ENCODE measurements at regions not wholly inside any gene's neighbourhood (a gene's known extent, or its start where the extent isn't known, plus 50 kb on each side); places are given as distances from the start of the nearest gene placed in this dataset.

GRCh38 chr5:56479696-56480077 is 246.6 kb upstream of the ANKRD55 start:
- DNase-seq, result no peak

DNA sequence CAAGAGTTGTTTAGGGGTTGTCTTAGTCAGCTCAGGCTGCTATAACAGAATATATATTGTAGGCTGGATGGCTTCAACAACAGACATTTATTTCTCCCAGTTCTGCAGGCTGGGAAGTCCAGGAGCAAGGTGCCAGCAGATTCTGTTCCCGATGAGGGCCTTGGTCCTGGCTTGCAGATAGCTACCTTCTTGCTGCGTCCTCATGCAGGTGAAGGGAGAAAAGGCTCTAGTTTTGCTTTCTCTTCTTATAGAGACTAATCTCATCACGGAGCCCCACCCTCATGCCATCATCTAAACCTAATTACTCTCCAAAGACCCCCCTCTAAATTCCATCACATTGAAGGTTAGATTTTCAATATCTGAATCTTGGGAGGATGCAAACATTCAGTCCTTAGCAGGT is 246.0 kb upstream of the ANKRD55 start:
- DNase-seq, result no peak

DNA sequence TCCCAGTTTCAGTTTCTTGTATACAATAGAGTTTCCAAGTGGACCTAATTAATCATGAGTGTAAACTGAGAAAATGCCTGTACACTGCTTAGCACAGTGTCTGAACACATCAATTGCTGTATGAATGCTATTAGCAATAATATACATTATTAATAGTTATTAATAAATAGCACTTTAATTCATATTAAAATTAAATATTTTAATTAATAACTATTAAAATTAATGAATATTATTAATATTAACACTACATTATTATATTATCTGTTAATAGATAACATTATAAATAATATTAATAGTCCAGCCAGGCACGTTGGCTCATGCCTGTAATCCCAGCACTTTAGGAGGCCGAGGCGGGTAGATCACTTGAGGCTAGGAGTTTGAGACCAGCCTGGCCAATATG is 244.9 kb upstream of the ANKRD55 start:
- no peak for DNase-seq

GRCh38 chr5:56476487-56476856 is 243.3 kb upstream of the ANKRD55 start:
- DNase-seq, result no peak

DNA sequence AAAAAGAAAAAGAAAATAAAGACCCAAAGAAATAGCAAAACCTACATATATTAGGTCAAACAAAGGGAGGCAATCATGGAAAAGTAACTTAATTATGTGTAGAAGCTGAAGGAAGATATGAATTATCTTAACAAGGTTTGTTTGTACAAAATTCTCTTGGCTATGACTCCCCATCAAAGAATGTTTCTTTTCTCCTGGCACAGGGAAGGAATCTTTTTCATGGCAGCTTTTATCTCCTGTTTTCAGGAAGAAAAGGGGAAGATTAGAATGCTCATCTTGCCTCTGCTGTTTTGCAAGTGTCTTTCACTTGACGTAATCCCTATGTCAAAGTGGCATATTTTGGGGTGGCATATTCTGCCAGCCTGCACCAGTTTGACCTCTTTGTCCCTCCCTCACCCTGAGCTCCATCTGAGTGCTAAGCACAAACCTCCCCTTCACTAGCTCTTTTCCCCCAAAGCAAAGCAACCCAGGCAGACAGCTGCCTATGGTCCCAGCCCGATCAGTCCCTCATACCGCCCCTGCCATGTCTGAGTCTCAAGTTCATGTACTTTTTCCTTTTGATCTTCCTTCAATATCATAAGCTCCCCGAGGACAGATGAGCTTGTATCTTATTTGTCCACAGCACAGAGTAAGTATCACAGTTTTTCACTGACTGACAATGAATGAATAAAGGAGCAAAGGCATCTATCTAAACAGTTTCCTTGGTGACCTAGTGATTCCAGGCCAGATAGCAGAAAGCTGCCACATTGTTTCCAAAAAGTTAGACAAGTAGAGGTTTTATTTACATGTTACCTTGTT is 242.8 kb upstream of the ANKRD55 start:
- DNase-seq, result no peak

GRCh38 chr5:56471707-56472106 is 238.6 kb upstream of the ANKRD55 start:
- DNase-seq, result no peak

GRCh38 chr5:56470007-56470406 is 236.9 kb upstream of the ANKRD55 start:
- DNase-seq, result no peak

- no peak for DNase-seq
Measured at GRCh38 chr5:56468277-56468676, 235.1 kb upstream of the ANKRD55 start.

DNA sequence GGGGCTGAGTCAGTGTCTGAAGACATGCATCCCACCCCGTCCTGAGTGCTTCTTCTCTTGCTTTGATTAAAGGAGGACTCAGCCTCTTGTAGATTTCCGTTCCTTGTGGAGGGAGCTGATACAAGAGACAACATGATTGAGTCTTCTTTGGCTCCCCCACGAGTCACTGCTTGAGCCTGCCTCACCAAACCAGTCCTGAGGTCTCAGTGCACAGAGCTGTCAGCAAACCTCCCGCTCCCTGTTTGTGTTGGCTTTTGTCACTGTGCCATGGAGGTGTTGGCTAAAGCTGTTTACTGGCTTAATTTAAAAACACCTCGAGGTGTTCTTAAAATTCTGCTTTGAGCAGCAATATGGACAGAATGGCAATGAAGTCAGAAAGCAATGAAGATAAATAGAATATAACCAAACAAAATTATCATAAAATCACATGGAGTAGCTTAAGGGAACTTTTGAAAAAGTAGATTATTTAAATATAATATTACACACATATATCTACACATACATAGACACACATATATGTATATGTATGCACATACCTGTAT is 234.1 kb upstream of the ANKRD55 start:
- no peak for DNase-seq

DNA sequence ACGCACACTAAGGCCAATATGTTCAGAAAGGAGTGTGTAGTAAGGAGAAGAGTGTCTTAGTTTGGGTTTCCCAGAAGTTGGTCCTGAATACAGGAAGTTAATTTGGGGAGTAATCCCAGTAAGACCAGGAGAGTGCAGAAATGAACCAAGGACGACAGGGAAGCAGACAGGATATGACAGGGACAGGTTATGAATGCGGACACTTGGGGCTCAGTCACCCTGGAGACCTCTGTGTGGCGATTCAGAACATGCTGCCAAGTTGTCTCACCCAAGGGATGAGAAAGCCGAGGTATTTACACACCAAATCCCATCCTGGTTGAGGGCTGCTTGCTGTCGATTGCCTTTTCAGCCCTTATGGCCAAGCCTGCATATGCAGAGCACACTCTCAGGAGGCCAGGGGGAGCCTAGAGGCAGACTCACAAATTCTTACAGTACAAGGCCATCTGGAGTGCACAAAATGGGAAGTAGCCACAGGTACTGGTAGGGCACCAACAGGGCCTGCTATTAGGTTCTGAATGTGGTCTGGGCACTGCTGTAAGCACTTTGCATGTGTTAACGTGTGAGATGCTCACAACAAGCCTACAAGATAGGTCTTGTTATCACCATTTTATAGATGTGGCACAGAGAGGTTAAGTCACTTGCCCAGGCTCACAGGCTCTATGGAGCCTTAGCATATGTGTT is 233.1 kb upstream of the ANKRD55 start:
- no peak for DNase-seq

DNA sequence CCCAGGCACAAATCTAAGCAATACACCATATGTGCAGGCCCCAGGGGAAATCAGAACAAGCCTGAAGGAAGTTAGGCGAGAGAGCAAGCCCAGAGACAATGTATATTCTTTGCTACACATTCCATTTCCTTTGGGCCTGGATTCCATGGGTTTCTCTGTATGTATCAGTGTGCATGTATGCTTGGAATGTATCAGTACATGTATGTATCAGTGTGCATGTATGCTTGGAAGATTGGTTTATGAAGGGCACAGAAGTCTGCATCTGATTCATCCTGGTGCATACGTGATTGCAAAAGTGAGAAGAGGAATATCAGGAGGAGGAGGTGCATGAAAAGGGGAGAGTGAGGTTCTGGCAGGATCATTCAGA is 232.6 kb upstream of the ANKRD55 start:
- DNase-seq, result no peak

- DNase-seq, result no peak
Measured at GRCh38 chr5:56464935-56465768, 232.0 kb upstream of the ANKRD55 start.

DNA sequence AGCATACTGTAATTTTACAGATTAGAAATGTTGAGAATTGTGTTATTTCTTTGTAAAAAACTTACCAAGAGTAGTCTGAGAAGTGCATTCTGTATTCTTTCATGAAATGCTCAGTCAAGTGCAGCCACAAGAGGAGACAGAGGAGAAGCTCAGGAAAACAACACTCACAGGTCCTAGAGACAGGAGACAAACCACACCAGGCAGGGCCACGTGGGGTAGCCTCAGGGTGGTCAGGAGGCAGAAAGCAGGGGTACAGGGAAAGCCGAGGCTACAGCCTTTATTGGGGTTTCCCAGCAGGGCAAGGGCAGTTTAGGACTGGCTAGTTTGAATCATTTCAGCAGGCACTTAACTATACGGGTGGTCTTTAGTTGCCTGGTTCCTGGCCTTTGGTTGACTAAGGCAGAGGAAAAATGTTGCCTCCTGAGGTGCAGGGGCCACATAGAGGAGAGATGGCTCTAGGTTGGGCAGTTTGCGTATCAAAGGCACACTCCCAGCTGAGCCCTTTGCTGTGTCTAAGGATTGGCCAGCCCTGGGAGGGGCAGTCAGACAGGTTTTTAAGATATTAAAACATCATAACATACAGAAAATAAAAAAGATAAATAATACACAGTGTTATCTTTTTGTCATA is 230.9 kb upstream of the ANKRD55 start:
- no peak for DNase-seq

DNA sequence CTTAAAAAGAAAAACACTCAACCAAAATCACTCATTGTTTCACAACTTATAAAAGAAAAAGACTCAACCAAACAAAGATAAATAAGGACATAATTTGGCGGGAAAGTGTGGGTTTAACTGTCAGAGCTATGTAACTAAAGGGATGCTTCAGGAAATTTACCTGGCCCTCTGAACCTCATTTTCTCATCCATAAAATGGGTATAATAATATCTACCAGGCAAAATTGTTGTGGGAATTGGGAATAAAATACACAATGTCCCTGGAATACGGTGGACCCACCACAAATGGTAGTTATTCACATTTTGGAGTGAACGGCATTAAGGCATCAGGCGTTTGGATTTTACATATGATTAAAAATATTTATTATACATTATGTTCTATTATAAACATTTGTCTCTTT is 228.5 kb upstream of the ANKRD55 start:
- DNase-seq, result no peak

DNA sequence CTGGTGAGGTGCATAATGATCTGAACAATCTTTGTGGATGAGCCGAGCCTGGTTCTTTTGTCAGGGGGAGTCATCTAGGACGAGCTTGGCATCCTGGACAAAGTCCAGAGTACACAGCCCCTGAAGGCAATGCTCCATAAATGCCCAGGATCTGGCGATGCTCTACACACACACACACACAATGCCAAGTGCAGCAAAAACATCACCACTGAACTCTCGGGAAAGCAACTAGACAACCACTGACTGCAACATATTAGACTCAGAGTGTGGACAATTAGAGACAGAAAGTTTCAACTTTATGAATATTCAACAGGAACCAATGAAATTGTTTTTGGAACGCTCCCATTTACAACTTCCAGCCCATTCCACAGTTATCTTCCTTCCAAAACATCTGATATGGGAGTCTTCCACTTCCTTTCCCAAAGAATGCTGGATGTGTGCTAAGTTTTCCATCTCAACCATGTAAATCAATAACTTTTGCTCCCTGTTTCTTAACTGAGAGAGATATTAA is 227.6 kb upstream of the ANKRD55 start:
- DNase-seq, result no peak

DNA sequence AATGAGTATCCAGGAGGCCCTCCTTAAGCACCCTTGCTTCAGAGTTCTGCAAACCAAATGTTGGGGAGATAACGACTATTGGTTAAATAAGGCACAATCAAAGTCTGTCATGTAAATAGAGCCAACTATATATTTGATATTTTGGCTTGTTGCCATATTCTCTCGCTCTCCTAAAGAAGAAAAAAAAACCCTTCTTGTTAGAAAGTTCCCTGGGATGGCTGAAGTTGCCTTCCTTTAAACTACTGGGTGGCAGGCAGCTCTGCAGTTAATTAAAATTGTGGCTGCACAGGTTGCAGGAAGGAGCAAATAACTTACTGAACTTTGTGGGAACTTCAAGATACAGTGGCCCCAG is 227.0 kb upstream of the ANKRD55 start:
- no peak for DNase-seq

- no peak for DNase-seq
Measured at GRCh38 chr5:56459394-56460194, 226.5 kb upstream of the ANKRD55 start.

DNA sequence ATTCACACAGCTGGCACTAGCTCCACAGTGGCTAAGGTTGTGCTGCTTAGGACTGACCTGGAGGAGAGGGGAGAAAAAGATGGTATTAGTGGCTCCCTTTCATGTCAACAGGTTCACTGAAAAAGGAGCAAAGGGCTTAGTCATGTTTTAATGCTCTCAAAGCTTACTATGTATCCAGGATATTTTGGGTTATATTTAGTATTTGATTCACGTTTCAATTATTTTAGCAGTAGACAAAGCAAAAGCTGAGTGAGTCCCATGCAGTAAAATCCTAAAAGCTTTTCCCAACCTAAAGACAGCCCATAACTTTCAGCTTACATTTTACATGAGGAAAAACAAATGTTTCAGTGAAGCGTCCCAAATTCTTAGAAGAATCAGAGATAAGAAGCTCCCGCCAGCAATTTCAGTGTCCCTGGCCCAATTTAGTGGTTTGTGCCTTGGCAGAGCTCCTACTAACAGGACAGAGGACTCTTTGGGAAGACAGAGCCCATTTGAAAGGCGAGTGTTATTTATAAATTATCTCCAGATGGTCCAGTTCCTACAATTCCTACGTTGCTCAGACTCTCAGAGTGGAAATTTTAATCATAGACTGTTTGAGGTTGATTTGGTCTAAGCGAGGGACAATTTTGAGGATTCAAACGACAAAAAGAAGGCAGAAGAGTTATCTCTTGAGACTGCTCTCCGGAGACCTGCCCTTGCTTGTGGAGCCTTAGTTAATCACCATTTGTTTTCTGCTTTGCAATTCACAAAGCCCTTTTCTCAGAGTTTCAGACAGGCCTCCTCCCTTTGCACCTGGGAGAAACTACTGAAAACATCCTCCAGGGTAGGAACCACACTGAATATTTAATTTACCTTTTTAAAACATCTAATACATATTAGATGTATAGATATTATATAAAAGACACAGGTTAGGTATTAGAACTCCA is 225.0 kb upstream of the ANKRD55 start:
- DNase-seq, result no peak

- DNase-seq, result no peak
Measured at GRCh38 chr5:56456002-56456401, 222.9 kb upstream of the ANKRD55 start.

DNA sequence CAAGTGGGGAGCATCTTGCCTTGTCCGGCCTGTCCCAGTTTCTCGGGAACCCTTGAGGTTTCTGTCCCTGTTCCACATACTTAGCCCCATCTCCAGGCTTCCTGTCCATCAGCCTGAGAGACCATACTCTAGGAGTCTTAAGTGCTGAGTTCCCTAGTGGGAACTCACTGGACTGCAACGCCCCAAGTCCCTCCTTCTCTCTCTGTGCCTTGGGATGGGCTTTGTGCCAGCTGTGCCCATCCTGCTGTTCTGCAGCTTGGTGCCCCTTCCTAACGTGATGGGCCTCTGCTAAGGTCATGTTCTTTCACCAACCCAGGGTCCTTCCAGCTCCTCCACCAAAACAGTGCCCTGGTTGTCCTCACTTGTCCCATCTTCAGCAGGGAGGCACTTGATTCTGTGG is 222.3 kb upstream of the ANKRD55 start:
- no peak for DNase-seq

Measured in DMS 273 treated with DMSO at 0.1 percent for 48 hours (cell line).